DND-41 (cell line): ENCODE measurements at regions not wholly inside any gene's neighbourhood (a gene's known extent, or its start where the extent isn't known, plus 50 kb on each side); places are given as distances from the start of the nearest gene placed in this dataset.

ENCODE experiments used
- ATAC-seq: fragments of 200-7000 bp; cut with Tn5 transposase; 3 replicates; pipeline ENCODE4 v1.9.1; 2021; ENCODE audit warnings: low read depth; ENCODE audit not compliant: insufficient read depth
- DNase-seq: peaks from one replicate; pipeline ENCODE4 v3.0.0-alpha.2; 2020
- H2AFZ ChIP-seq: 2 replicates; pipeline ENCODE4 v1.6.0; 2012; ENCODE audit warnings: low read depth, low read length
- H3K27ac ChIP-seq: 2 replicates; pipeline ENCODE4 v1.5.1; 2012; ENCODE audit warnings: low read length, inconsistent platforms
- H3K27me3 ChIP-seq: fragments of 200-600 bp; sonication (generic); 2 replicates; pipeline ENCODE4 v1.6.0; 2012; ENCODE audit warnings: low read length, mild to moderate bottlenecking, inconsistent platforms; ENCODE audit not compliant: insufficient read depth, poor library complexity
- H3K36me3 ChIP-seq: 2 replicates; pipeline ENCODE4 v1.5.1; 2012; ENCODE audit warnings: low read length, inconsistent platforms; ENCODE audit not compliant: insufficient read depth
- H3K4me1 ChIP-seq: 2 replicates; pipeline ENCODE4 v1.5.1; 2012; ENCODE audit warnings: mild to moderate bottlenecking, low read length; ENCODE audit not compliant: insufficient read depth
- H3K4me2 ChIP-seq: 2 replicates; pipeline ENCODE4 v1.6.0; 2012; ENCODE audit warnings: mild to moderate bottlenecking, moderate library complexity, low read length, inconsistent platforms; ENCODE audit not compliant: insufficient read depth
- H3K4me3 ChIP-seq, 2 experiments: fragments of 200-600 bp in 1 of 2; shearing (Covaris generic) in 1 of 2; 2 replicates each; pipeline ENCODE4 v1.5.1; 2012 to 2016; ENCODE audit warnings: inconsistent platforms in 2 of 2, low read length in 2 of 2, mild to moderate bottlenecking in 2 of 2, low read depth in 1 of 2, moderate library complexity in 1 of 2
- H3K79me2 ChIP-seq: 2 replicates; pipeline ENCODE4 v1.6.0; 2012; ENCODE audit warnings: low read length, inconsistent platforms; ENCODE audit not compliant: insufficient read depth
- H3K9ac ChIP-seq: 2 replicates; pipeline ENCODE4 v1.6.0; 2012; ENCODE audit warnings: low read depth, mild to moderate bottlenecking, inconsistent platforms, low read length, moderate library complexity
- H3K9me3 ChIP-seq: 2 replicates; pipeline ENCODE4 v1.5.1; 2012; ENCODE audit warnings: low read length, moderate library complexity, mild to moderate bottlenecking, inconsistent platforms; ENCODE audit not compliant: insufficient read depth, severe bottlenecking
- H4K20me1 ChIP-seq: 2 replicates; pipeline ENCODE4 v1.6.0; 2012; ENCODE audit warnings: low read length; ENCODE audit not compliant: insufficient read depth
- EZH2 ChIP-seq: IDR thresholded peaks from 3 replicates; pipeline ENCODE4 v1.6.1; 2012; ENCODE audit warnings: borderline replicate concordance, low read depth, mild to moderate bottlenecking, moderate library complexity, low read length, inconsistent platforms; ENCODE audit not compliant: severe bottlenecking
- TF ChIP-seq, protein P1 (sequence below): IDR thresholded peaks from 2 replicates; pipeline ENCODE4 v1.5.1; 2012; ENCODE audit warnings: borderline replicate concordance, low read length, moderate library complexity, mild to moderate bottlenecking; ENCODE audit not compliant: poor library complexity, severe bottlenecking; ENCODE audit errors: extremely low read depth

GRCh38 chr6:104589940-104590339, 269.8 kb downstream of the HACE1 start:
- Histone ChIP-seq H4K20me1 (no peaks in the 10 kb centered on the region), H2AFZ (no peak overlapping the region), H3K36me3 (no peaks in the 10 kb centered on the region), H3K27ac (no peak overlapping the region), H3K4me3 (no peak overlapping the region), H3K79me2 (no peaks in the 10 kb centered on the region), H3K4me1 (no peaks in the 10 kb centered on the region), H3K9me3 (no peaks in the 10 kb centered on the region), H3K27me3 (no peaks in the 10 kb centered on the region), H3K9ac (no peak overlapping the region), H3K4me2 (no peak overlapping the region)
- TF ChIP-seq, protein P1, sequence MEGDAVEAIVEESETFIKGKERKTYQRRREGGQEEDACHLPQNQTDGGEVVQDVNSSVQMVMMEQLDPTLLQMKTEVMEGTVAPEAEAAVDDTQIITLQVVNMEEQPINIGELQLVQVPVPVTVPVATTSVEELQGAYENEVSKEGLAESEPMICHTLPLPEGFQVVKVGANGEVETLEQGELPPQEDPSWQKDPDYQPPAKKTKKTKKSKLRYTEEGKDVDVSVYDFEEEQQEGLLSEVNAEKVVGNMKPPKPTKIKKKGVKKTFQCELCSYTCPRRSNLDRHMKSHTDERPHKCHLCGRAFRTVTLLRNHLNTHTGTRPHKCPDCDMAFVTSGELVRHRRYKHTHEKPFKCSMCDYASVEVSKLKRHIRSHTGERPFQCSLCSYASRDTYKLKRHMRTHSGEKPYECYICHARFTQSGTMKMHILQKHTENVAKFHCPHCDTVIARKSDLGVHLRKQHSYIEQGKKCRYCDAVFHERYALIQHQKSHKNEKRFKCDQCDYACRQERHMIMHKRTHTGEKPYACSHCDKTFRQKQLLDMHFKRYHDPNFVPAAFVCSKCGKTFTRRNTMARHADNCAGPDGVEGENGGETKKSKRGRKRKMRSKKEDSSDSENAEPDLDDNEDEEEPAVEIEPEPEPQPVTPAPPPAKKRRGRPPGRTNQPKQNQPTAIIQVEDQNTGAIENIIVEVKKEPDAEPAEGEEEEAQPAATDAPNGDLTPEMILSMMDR, result no peak
- TF ChIP-seq EZH2, result no peak
- DNase-seq (no peak), ATAC-seq (no peak)

GRCh38 chr6:104585646-104586045, 274.1 kb downstream of the HACE1 start:
- no peak overlapping the region for H3K4me2 ChIP-seq
- H3K4me1 ChIP-seq, result no peaks in the 10 kb centered on the region
- H3K9ac ChIP-seq, result no peak overlapping the region
- no peaks in the 10 kb centered on the region for H3K9me3 ChIP-seq
- no peak overlapping the region for H3K4me3 ChIP-seq
- no peaks in the 10 kb centered on the region for H4K20me1 ChIP-seq
- H3K36me3 ChIP-seq, result no peaks in the 10 kb centered on the region
- H3K79me2 ChIP-seq, result no peaks in the 10 kb centered on the region
- H3K27me3 ChIP-seq, result no peaks in the 10 kb centered on the region
- no peak overlapping the region for H3K27ac ChIP-seq
- H2AFZ ChIP-seq, result no peak overlapping the region
- no peak for ATAC-seq
- TF ChIP-seq, protein P1, result no peak
- no peak for DNase-seq

DNA sequence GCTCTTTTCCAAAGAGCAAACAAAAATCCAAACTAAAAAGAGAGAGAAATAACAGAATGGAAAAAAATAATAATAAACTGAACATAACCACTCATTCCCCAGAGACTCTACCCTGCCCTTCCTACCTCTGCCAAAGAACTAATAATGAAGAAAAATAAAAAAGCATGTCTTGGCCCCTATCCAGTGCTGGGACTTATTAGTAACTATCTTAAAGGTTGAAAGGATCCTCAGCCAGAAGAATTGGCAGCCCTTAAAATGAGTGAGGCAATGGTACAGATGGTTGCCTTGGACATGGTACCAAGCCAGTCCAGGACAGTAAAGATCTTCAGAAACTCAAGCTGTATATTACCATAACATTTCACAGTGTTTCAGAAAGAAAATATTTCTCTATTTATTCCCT, 279.3 kb downstream of the HACE1 start:
- Histone ChIP-seq H3K9me3 (no peaks in the 10 kb centered on the region), H2AFZ (no peak overlapping the region), H3K4me3 (no peak overlapping the region), H3K4me1 (no peaks in the 10 kb centered on the region), H4K20me1 (no peaks in the 10 kb centered on the region), H3K9ac (no peak overlapping the region), H3K36me3 (no peaks in the 10 kb centered on the region), H3K4me2 (no peak overlapping the region), H3K27ac (no peak overlapping the region), H3K27me3 (no peaks in the 10 kb centered on the region), H3K79me2 (no peaks in the 10 kb centered on the region)
- ATAC-seq (no peak), DNase-seq (no peak)
- TF ChIP-seq EZH2, result no peak
- TF ChIP-seq, protein P1, result no peak

- Histone ChIP-seq H3K9ac (no peak overlapping the region), H3K27ac (no peak overlapping the region), H2AFZ (no peak overlapping the region), H4K20me1 (no peaks in the 10 kb centered on the region), H3K4me1 (no peaks in the 10 kb centered on the region), H3K27me3 (no peaks in the 10 kb centered on the region), H3K4me2 (no peak overlapping the region), H3K9me3 (no peaks in the 10 kb centered on the region), H3K79me2 (no peaks in the 10 kb centered on the region), H3K4me3 (no peak overlapping the region), H3K36me3 (no peaks in the 10 kb centered on the region)
- TF ChIP-seq, protein P1, result no peak
- no peak for TF ChIP-seq EZH2
- no peak for DNase-seq
- no peak for ATAC-seq
These were observed 280.3 kb downstream of the HACE1 start for GRCh38 chr6:104579310-104579863.
